ENCODE measurements at regions not wholly inside any gene's neighbourhood (a gene's known extent, or its start where the extent isn't known, plus 50 kb on each side); places are given as distances from the start of the nearest gene placed in this dataset.

GRCh38 chr11:112878033-112878601, 83.1 kb upstream of the NCAM1 start (continued):
- TF ChIP-seq, protein P1, sequence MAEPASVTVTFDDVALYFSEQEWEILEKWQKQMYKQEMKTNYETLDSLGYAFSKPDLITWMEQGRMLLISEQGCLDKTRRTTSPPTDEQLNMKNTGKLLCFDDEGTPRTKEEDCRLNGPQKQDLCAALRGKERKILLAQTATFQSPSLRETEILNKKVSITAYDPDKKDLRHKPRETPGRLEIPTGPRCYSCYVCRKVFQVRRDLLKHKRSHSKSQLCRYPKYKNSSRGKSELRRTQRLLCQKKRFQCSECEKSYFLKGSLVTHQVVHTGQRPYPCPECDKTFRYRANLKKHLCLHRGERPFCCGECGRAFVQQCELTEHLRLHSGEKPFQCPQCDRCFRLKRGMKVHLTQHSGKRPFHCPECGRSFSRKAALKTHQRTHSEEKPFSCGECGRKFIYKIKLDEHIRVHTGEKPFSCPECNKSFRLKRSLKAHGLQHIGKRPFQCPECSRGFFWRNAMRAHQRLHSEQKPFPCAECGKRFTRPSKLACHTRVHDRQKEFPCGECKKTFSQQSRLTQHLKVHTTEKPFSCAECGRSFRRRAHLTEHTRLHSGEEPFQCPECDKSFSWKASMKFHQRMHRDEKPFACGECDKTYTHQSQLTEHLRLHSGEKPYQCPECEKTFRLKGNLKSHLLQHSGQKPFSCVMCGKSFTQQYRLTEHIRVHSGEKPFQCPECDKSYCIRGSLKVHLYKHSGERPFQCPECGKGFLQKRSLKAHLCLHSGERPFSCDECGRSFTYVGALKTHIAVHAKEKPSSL (CRISPR knock-in tag; conservative IDR thresholded peaks at IDR 0.05) = no peak
- TF ChIP-seq FOXP4 (CRISPR knock-in tag; IDR thresholded peaks at IDR 0.05) = no peak
- no peak for TF ChIP-seq PRRX2 (CRISPR knock-in tag; IDR thresholded peaks at IDR 0.05)
- no peak for TF ChIP-seq ESRRA (CRISPR knock-in tag; IDR thresholded peaks at IDR 0.05; ENCODE audit: borderline replicate concordance)
- TF ChIP-seq ZNF232 (CRISPR knock-in tag; IDR thresholded peaks at IDR 0.05) = no peak
- TF ChIP-seq, protein P2, sequence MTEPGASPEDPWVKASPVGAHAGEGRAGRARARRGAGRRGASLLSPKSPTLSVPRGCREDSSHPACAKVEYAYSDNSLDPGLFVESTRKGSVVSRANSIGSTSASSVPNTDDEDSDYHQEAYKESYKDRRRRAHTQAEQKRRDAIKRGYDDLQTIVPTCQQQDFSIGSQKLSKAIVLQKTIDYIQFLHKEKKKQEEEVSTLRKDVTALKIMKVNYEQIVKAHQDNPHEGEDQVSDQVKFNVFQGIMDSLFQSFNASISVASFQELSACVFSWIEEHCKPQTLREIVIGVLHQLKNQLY (CRISPR knock-in tag; IDR thresholded peaks at IDR 0.05) = no peak
- no peak for TF ChIP-seq AR (CRISPR knock-in tag; IDR thresholded peaks at IDR 0.05)
- TF ChIP-seq, protein P3, sequence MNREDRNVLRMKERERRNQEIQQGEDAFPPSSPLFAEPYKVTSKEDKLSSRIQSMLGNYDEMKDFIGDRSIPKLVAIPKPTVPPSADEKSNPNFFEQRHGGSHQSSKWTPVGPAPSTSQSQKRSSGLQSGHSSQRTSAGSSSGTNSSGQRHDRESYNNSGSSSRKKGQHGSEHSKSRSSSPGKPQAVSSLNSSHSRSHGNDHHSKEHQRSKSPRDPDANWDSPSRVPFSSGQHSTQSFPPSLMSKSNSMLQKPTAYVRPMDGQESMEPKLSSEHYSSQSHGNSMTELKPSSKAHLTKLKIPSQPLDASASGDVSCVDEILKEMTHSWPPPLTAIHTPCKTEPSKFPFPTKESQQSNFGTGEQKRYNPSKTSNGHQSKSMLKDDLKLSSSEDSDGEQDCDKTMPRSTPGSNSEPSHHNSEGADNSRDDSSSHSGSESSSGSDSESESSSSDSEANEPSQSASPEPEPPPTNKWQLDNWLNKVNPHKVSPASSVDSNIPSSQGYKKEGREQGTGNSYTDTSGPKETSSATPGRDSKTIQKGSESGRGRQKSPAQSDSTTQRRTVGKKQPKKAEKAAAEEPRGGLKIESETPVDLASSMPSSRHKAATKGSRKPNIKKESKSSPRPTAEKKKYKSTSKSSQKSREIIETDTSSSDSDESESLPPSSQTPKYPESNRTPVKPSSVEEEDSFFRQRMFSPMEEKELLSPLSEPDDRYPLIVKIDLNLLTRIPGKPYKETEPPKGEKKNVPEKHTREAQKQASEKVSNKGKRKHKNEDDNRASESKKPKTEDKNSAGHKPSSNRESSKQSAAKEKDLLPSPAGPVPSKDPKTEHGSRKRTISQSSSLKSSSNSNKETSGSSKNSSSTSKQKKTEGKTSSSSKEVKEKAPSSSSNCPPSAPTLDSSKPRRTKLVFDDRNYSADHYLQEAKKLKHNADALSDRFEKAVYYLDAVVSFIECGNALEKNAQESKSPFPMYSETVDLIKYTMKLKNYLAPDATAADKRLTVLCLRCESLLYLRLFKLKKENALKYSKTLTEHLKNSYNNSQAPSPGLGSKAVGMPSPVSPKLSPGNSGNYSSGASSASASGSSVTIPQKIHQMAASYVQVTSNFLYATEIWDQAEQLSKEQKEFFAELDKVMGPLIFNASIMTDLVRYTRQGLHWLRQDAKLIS (CRISPR knock-in tag; IDR thresholded peaks at IDR 0.05; ENCODE audit: borderline replicate concordance) = no peak

DNA sequence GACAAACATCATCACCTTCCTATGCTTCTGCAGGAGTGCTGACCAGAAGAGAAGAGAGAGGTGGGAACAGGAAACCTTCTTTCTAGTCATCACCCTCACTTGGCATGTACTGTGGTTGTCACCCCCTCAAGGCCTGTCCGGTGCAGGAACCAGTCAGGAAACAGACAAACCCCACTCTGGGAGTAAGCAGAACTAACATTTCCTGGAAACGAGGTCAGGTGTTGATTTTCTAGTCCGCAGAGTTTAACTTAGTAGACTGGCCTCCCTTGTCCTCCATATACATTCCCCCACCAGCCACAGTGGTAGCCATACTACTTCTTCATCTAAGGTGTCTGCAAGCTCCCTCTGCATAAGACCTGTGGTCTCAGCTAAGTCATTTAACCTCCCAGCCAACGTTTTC, 80.7 kb upstream of the NCAM1 start:
- Mint-ChIP-seq H3K4me3 (no peak overlapping the region), H3K36me3 (no peaks in the 10 kb centered on the region), H3K27ac (no peak overlapping the region), H3K9me3 (no peaks in the 10 kb centered on the region), H3K4me1 (peaks cover 17% of the 10 kb centered on the region), H3K27me3 (ENCODE audit: low read depth) (peaks cover 12% of the 10 kb centered on the region; the same call in 1 of the 2 replicates)
- CTCF ChIA-PET = no interaction called here
- no peak for ATAC-seq
- DNase-seq (ENCODE audit: low spot score) = no peak
- POLR2A ChIA-PET = no interaction called here
- TF ChIP-seq CREB1 (CRISPR knock-in tag; IDR thresholded peaks at IDR 0.05) = no peak
- no peak for TF ChIP-seq CBFB (CRISPR knock-in tag; IDR thresholded peaks at IDR 0.05; ENCODE audit: low read depth)
- TF ChIP-seq MXD4 (CRISPR knock-in tag; IDR thresholded peaks at IDR 0.05; ENCODE audit: borderline replicate concordance) = no peak
- TF ChIP-seq, protein P4, sequence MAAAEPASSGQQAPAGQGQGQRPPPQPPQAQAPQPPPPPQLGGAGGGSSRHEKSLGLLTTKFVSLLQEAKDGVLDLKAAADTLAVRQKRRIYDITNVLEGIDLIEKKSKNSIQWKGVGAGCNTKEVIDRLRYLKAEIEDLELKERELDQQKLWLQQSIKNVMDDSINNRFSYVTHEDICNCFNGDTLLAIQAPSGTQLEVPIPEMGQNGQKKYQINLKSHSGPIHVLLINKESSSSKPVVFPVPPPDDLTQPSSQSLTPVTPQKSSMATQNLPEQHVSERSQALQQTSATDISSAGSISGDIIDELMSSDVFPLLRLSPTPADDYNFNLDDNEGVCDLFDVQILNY (CRISPR knock-in tag; IDR thresholded peaks at IDR 0.05) = no peak
- no peak for TF ChIP-seq CTCF (IDR thresholded peaks at IDR 0.05)
- TF ChIP-seq, protein P5, sequence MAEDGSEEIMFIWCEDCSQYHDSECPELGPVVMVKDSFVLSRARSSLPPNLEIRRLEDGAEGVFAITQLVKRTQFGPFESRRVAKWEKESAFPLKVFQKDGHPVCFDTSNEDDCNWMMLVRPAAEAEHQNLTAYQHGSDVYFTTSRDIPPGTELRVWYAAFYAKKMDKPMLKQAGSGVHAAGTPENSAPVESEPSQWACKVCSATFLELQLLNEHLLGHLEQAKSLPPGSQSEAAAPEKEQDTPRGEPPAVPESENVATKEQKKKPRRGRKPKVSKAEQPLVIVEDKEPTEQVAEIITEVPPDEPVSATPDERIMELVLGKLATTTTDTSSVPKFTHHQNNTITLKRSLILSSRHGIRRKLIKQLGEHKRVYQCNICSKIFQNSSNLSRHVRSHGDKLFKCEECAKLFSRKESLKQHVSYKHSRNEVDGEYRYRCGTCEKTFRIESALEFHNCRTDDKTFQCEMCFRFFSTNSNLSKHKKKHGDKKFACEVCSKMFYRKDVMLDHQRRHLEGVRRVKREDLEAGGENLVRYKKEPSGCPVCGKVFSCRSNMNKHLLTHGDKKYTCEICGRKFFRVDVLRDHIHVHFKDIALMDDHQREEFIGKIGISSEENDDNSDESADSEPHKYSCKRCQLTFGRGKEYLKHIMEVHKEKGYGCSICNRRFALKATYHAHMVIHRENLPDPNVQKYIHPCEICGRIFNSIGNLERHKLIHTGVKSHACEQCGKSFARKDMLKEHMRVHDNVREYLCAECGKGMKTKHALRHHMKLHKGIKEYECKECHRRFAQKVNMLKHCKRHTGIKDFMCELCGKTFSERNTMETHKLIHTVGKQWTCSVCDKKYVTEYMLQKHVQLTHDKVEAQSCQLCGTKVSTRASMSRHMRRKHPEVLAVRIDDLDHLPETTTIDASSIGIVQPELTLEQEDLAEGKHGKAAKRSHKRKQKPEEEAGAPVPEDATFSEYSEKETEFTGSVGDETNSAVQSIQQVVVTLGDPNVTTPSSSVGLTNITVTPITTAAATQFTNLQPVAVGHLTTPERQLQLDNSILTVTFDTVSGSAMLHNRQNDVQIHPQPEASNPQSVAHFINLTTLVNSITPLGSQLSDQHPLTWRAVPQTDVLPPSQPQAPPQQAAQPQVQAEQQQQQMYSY (CRISPR knock-in tag; IDR thresholded peaks at IDR 0.05) = no peak
- TF ChIP-seq ATF6 (CRISPR knock-in tag; IDR thresholded peaks at IDR 0.05) = no peak

Data from WTC11 (cell line).